ENCODE measurements at regions not wholly inside any gene's neighbourhood (a gene's known extent, or its start where the extent isn't known, plus 50 kb on each side); places are given as distances from the start of the nearest gene placed in this dataset.

GRCh38 chr10:84599254-84599653, 270.9 kb downstream of the CCSER2 start:
- TF ChIP-seq RFX5 (IDR thresholded peaks at IDR 0.05; ENCODE audit: low read depth, low read length): no peak
- TF ChIP-seq POLR2A (IDR thresholded peaks at IDR 0.05; ENCODE audit: low read depth, low read length): no peak
- TF ChIP-seq CEBPB (IDR thresholded peaks at IDR 0.05; ENCODE audit: low read depth, low read length): no peak
- TF ChIP-seq ELK1 (IDR thresholded peaks at IDR 0.05; ENCODE audit: borderline replicate concordance, low read depth, low read length): no peak
- no peak for TF ChIP-seq CTCF (conservative IDR thresholded peaks at IDR 0.05; ENCODE audit: low read depth, low read length)
- TF ChIP-seq NFE2L2 (IDR thresholded peaks at IDR 0.05; ENCODE audit: low read depth, low read length): no peak
- TF ChIP-seq BHLHE40 (IDR thresholded peaks at IDR 0.05; ENCODE audit: low read depth, low read length): no peak
- TF ChIP-seq MAZ (IDR thresholded peaks at IDR 0.05; ENCODE audit: borderline replicate concordance, low read depth, low read length): no peak
